ENCODE measurements at regions not wholly inside any gene's neighbourhood (a gene's known extent, or its start where the extent isn't known, plus 50 kb on each side); places are given as distances from the start of the nearest gene placed in this dataset.

DNA sequence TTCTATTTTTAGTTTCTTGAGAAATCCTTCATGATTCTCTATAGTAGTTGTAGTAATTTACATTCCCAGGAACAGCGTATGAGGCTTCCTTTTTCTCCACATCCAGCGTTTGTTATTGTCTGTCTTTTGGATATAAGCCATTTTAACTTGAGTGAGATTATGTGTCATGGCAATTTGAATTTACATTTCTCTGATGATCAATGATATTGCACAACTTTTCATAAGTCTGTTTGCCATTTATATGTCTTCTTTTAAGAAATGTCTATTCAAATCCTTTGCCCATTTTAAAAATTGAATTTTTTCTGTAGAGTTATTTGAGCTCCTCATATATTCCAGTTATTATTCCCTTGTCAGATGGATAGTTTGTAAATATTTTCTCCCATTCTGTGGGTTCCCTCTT, 285.1 kb downstream of the REEP3 start:
- TF ChIP-seq SUZ12 (IDR thresholded peaks at IDR 0.05; ENCODE audit: extremely low read depth, insufficient read depth, insufficient read length) (no peak), YY1 (IDR thresholded peaks at IDR 0.05; ENCODE audit: insufficient read depth, insufficient read length) (no peak), ZNF274 (IDR thresholded peaks at IDR 0.05; ENCODE audit: low read depth, low read length) (no peak)

Measured in NT2/D1 (cell line).